HG02970 (cell line): ENCODE measurements at regions not wholly inside any gene's neighbourhood (a gene's known extent, or its start where the extent isn't known, plus 50 kb on each side); places are given as distances from the start of the nearest gene placed in this dataset.

Source experiments
- ATAC-seq: cut with Tn5 transposase; IDR thresholded peaks from one replicate; pipeline ENCODE4 v1.9.1; 2021; ENCODE audit warnings: mild to moderate bottlenecking, moderate library complexity, moderate number of reproducible peaks; ENCODE audit not compliant: unreplicated experiment, low FRiP score

GRCh38 chr2:88283886-88284592, 113.9 kb downstream of the THNSL2 start:
- ATAC-seq = no peak

- ATAC-seq = no peak
Observed at GRCh38 chr2:88281302-88282217, 111.4 kb downstream of the THNSL2 start.

- ATAC-seq = no peak
Observed at GRCh38 chr2:88269836-88270235, 99.7 kb downstream of the THNSL2 start.

- no peak for ATAC-seq
Observed at GRCh38 chr2:88265352-88266303, 95.5 kb downstream of the THNSL2 start.

GRCh38 chr2:88263861-88264260, 93.7 kb downstream of the THNSL2 start:
- no peak for ATAC-seq

GRCh38 chr2:88261725-88262124, 91.6 kb downstream of the THNSL2 start:
- no peak for ATAC-seq

GRCh38 chr2:88258208-88258607, 88.1 kb downstream of the THNSL2 start:
- no peak for ATAC-seq

GRCh38 chr2:88254437-88255091, 84.4 kb downstream of the THNSL2 start:
- no peak for ATAC-seq

- no peak for ATAC-seq
Observed at GRCh38 chr2:88253997-88254396, 83.9 kb downstream of the THNSL2 start.

GRCh38 chr2:88253375-88253774, 83.2 kb downstream of the THNSL2 start:
- no peak for ATAC-seq

- ATAC-seq = no peak
Observed at GRCh38 chr2:88252646-88253045, 82.5 kb downstream of the THNSL2 start.

- no peak for ATAC-seq
Observed at GRCh38 chr2:88252111-88252510, 82.0 kb downstream of the THNSL2 start.

- ATAC-seq = no peak
Observed at GRCh38 chr2:88250404-88250803, 80.3 kb downstream of the THNSL2 start.

GRCh38 chr2:88248280-88248828, 78.2 kb downstream of the THNSL2 start:
- ATAC-seq = no peak

- ATAC-seq = no peak
Observed at GRCh38 chr2:88247531-88247930, 77.4 kb downstream of the THNSL2 start.

GRCh38 chr2:88245109-88245508, 75.0 kb downstream of the THNSL2 start:
- no peak for ATAC-seq

- ATAC-seq = no peak
Observed at GRCh38 chr2:88239781-88240180, 69.6 kb downstream of the THNSL2 start.

GRCh38 chr2:88236666-88237065, 66.5 kb downstream of the THNSL2 start:
- ATAC-seq = no peak
